HUDEP-2 (cell line): ENCODE measurements at regions not wholly inside any gene's neighbourhood (a gene's known extent, or its start where the extent isn't known, plus 50 kb on each side); places are given as distances from the start of the nearest gene placed in this dataset.

ENCODE experiments used
- DNase-seq, 76 experiments: peaks; one replicate each; lab custom pipeline; 2025; ENCODE audit not compliant: unreplicated experiment in 76 of 76; lab: John Stamatoyannopoulos, UW

DNA sequence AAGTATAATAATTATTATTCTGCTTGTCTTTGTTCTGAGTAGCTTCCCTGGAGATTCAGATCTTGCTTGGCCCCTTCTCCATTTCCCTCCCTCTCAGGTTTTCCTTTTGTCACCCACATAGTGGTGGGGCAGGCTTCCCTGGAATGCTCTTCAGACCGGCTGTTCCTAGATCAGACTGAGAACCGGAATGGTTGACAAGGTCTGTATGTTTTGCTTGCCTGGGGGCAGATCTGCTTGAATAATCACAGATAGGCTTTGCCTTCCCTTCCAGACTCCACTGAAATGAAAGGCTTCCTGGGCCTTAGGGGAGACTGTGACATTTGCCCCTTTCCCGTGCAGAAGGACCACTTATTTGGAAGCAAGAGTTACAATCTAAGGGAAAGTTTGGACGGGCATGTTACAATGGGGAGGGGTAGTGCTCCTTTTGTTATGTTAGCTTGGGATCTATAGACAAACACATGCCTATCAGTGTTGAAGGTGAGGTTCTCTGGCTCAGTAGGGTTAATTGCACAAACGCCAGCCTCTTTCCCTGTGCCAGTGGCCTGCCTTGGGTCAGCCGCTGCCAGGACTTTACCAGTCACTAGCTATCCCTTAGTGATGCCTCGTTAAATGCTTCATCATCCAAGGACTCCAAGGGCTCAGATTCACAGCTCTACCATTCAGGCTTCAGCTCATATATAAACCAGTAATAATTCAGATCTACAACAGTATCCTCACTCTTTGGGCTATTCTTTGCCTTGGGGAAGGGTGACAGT, 178.6 kb downstream of the SNAPC1 start:
- DNase-seq: no peak

DNA sequence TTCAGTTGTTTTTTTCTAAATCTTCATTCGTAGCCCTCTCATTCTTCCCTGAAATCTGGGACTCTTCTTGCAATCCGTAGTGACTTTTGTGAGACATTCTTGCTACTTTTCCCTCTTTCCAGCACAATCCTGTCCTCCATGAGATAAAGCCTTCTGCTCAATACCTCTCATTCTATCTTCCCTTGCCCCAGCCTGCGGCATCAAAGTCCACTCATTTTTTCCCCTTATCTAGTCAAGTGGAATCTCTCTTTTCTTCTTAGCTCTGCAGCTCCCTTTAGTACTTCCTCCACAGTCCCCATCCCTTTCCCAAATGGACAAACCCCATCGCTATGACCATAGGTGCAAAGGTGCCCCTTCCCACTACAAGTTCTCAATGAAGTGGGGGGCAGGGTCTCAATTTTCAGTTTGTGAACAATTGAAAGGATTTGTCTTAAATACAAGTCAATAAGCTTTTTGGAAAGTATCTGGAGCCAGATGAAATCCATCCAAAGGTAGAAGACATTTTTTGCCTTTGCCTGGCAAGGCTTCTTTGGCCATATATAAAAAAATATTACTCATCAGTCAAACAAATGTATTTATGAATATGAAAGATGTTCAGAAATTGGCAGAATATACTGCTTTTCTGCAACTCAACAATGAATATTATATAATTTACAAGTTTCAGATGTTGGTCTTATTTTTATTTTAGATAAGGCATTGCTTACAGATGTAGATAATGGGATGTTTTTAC, 179.4 kb downstream of the SNAPC1 start:
- DNase-seq: no peak

DNA sequence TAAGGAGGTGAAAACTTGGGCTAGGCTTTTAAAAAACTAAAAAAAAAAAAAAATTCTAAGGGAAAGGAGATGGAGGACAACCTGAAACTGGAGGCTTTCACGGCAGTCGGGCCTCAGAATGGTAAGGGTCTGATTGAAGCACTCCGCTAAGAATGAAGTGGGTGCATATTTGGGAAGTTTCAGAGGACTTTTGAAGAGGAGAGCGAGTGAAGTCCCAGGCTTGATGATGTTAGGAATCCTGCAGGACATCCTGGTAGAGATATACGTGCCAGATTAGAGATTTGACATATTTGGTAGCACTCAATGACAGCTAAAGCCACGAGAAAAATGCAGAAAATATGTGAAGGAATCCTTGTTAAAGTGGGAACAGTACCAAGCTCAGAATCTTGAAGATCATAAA, 186.2 kb downstream of the SNAPC1 start:
- no peak for DNase-seq

DNA sequence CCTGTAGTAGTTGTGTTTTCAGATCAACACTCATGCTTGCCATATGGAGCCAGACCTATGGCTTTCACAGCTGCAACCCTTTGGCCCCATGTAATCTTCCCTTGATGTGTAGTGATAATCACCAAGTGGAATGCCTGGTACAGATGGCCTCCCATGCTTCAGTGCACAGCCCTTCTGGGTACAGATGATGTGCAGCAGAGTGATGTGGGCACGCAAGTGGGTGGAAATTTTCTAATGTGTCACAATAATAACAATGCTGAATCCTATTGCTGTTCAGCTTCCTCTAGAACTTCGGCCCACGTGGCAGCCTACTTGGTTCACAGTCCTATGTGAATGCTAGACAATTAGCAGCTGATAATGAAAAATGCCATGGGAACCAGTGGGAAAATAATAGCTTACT, 188.1 kb downstream of the SNAPC1 start:
- DNase-seq: no peak

DNA sequence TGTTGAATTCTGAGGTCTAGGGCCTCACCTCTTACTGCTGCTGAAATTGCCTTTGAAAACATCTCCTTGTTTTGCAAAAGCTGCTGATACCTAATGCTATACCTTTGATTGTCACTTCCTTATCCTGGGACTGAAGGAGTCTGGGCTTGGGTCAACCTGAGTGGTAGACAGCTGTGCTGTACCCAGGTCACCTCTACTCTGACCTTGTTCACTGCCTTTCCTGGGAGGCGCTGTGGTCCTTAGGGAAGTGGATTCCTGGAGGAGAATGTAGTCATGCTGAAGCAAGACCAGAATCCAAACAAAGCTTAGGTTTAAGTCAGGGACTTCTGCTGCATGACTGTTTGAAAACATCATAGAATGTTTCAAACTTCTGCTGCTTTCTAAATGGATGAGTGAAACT, 191.4 kb downstream of the SNAPC1 start:
- DNase-seq: no peak

DNA sequence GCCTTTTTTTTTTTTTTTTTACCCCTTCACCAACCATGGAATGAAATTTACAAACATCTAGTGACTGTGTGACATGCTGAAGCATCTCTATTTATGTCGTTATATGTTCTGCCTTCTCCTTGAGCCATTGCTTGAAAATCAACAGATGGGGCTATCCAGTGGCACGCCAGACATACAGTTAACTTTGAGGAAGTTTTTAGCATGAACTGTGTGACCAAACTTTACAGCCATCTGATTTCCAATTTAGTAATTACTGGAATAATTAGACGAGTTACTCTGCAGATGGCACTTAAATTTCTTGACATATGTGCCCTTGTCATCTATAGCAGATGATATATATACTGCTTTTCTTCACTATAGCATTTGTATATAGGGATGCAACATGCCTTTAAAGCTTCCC, 192.1 kb downstream of the SNAPC1 start:
- no peak for DNase-seq

DNA sequence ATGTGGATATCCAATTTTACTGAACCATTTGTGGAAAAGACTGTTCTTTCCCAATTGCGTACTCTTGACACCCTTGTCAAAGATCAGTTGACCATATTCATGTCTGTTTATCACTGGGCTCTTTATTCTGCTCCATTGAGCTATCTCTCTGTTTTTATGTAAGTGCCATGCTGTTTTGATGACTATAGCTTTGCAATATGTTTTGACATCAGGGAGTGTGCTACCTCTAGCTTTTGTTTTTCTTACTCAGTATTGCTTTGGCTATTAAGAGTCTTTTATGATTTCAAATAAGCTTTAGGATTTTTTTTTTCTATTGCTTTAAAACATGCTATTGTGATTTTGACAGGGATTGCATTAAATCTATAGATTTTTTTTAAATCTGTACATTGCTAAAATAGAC, 194.3 kb downstream of the SNAPC1 start:
- no peak for DNase-seq

DNA sequence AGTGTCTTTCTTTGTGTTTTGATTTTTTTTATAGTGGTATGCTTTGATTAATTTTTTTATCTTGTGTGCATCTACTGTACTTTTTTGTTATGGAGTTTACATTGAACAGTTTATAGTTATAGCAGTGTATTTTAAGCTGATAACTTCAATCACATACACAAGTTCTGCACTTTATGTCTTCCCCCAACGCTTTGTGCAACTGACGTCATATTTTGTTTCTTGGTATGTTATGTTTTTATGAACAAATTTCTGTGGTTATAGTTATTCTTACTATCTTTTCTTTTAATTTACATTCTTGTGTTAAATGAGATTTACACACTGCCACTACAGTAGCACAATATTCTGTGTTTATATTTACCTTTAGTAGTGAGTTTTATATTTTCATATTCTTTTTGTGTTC, 197.1 kb downstream of the SNAPC1 start:
- DNase-seq: no peak

DNA sequence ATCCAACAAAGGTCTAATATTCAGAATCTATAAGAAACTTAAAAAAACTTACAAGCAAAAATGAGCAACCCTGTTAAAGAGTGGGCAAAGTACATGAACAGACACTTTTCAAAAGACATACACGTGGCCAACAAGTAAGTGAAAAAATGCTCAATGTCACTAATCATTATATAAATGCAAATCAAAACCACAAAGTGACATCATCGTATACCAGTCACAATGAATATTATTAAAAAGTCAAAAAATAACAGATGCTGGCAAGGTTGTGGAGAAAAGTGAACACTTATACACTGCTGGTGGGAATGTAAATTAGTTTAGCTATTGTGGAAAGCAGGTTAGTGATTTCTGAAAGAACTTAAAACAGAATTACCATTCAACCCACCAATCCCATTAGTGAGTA, 199.1 kb downstream of the SNAPC1 start:
- DNase-seq: no peak

DNA sequence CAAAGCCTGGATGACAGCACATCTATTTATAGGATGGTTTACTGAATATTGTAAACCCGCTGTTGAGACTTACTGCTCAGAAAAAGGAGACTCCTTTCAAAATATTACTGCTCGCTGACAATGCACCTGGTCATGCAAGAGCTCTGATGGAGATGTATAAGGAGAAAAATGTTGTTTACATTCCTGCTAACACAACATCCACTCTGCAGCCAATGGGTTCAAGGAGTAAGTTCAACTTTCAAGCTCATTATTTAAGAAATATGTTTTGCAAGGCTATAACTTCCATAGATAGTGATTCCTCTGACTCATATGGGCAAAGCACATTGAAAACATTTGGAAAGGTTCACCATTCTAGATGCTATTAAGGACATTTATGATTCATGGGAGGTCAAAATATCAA, 201.7 kb downstream of the SNAPC1 start:
- no peak for DNase-seq

DNA sequence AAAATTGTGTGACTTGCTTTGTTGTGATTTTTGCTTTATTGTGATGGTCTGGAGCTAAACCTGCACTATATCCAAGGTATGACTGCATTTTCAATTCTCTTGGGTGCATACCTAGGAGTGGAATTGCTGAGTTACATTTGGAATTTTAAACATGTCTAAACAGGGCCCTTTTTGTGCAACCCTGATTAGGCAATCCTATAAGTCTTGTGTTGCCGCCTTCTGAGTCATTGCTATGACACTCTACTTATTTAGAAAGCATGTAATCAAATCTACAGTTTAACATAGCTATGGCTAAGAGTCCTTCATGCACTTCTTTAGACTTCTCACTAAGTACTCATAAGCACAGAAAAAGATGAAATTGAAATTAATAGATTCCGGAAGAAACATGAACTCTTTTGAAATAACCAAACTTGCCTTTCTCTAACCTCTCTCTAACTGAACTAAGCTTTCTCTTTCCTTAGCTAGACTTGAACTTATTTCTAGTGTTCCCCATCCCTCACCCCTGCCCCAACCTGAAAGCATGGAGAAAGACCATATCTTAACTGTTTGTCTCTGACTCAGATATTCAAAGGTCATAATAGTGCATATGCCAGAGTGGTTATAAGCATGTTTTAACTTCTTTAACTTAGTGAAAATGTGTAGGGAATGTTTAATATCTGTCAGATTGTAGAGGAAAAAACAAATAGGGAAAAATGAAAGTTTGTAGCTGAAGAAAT, 203.0 kb downstream of the SNAPC1 start:
- DNase-seq: no peak

DNA sequence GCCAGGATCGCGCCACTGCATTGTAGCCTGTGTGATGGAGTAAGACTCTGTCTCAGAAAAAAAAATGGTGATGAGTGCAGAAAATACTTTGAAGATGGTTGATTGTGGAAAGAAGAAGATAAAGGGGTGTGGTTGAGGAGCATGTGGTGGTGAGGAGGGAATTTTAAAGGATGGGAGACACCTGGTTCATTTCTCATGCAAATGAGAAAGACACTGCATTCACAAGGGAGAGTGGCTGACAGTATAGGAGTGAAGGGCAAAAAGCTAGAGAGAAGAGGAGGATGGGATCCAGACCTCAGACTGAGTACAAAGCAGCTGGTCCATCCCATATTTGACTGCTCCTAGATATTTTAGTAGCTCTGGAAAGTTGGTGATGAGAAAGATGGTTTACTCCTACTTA, 206.0 kb downstream of the SNAPC1 start:
- DNase-seq: no peak

DNA sequence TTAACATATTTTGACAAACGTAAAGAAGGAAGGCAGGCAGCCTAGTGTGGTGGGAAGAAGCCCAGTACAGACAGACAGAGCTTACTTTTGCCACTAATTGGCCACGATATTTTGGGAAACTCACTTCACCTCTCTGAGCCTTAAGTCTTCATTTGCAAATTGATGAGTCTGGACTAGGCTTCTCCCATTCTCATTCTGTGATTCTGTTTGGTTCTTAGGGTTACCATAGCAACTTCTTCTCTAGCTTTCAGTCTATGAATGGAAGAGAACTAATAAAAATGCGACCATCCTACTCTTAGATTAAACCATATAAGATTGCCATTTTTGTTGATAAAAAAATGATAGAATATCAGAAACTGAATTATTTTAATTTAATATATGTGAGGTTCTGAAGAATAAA, 210.5 kb downstream of the SNAPC1 start:
- no peak for DNase-seq

DNA sequence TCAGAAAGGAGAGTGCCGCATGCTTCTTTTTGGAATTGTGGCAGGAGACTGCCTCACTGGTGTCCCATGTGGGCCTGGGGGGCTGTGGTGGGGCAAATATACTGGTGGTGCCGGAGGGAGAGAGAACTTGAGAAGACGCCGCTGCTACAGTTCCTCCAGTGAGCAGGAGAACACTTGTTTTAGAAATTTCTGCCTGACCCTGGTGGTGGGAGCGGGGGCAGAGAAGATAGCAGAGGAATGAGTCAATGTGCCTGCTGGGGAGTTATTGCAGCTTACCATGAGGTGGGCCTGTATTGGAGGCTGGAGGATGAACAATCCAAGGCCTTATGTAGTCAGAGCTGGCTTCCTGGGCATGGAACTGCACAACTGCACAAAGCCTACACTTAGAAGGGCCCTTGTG, 211.8 kb downstream of the SNAPC1 start:
- DNase-seq: no peak

DNA sequence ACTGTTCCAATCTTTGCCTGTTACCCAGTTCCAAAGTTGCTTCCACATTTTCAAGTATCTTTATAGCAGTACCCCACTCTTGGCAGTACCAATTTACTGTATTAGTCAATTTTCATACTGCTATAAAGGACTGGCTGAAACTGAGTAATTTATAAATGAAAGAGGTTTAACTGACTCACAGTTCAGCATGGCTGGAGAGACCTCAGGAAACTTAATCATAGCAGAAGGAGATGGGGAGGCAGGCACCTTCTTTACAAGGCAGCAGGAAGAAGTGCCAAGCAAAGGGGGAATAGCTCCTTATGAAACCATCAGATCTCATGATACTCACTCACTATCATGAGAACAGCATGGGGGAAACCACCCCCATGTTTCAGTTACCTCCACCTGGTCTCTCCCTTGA, 215.0 kb downstream of the SNAPC1 start:
- no peak for DNase-seq

DNA sequence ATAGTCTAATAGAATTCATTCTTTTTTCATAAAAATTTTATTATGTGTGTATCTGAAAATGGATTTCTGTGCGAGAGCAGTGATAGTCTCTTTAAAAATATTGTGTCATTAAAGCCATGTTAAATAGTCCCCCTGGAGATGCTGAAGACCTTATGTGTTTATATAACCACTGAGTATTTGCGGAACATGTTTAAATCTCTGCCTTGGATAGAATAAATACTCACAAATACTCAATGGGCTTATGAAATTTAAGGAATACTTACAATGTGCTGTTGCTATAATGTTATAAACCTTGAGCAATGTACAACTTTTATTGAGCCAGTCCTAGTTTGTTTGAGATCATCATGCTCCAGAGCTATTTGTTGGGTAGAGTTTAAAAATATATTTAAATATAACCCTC, 226.0 kb downstream of the SNAPC1 start:
- no peak for DNase-seq

DNA sequence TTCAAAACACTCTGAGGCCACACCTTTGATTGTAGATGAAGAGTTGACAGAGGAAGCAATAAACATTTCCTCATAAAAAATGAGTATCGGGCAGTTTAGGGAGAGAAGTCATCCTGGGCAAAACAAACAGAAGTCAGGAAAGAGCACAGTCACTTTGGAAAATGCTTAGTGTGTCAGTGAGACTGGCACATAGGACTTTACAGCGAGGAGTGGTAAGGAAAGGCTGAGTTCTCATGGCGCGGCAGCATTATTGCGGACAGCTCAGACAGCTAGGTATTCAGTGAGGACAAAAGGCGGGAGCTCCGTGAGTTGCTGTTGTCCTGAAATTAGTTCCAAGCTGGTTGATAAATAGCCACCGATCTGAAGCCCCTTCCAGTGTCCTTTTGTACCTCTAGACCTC, 229.9 kb downstream of the SNAPC1 start:
- DNase-seq: no peak

DNA sequence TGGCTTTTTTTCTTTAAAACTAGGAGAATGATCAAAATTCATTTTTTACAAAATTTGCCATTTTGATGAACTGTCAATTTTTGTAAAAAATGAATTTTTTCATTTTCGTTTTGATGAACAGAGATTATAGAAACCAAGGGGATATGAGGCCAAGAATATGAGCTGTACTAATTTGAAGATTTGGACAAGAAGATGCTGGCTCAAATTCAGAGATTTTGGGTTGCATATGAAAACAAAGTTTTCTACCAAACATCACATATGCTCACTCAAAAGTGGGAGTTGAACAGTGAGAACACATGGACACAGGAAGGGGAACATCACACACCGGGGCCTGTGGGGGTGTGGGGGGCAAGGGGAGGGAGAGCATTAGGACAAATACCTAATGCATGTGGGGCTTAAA, 230.7 kb downstream of the SNAPC1 start:
- DNase-seq: no peak

DNA sequence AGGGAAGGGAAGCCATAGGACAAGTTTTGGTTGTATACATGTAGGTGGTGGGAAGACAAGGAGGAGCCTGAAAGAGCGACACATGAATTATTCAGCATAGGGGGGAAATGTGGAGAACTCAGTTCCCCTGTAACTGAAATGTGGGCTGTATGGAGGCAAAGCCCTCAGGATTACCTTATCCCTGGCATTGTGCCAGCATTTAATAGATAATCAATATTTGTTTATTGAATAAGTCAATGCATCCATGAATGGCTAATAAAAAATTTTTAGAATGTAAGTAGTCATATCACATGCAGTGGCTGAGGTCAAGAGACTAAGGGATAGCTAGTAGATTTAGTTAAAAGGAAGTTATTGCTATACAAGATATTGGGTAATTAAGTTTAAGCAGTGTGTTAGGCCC, 232.4 kb downstream of the SNAPC1 start:
- no peak for DNase-seq

DNA sequence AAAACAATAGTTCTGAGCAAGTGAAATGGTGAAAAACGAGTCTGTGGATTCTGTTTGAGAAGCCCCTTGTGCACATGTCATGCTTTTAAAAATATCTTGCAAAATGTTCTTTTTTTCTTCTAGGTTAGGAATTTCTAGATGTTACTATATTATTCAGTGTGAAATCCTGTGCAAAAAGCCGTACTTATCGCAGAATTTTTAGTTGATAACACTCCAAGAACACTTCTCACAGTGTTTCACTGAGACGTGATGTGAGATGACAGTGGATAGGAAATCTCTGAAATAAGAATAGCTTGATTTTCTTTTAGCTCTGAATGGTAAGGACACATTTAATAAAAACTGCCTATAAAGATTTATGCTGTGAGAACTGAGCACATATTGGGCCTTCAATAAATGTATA, 234.5 kb downstream of the SNAPC1 start:
- DNase-seq: no peak

DNA sequence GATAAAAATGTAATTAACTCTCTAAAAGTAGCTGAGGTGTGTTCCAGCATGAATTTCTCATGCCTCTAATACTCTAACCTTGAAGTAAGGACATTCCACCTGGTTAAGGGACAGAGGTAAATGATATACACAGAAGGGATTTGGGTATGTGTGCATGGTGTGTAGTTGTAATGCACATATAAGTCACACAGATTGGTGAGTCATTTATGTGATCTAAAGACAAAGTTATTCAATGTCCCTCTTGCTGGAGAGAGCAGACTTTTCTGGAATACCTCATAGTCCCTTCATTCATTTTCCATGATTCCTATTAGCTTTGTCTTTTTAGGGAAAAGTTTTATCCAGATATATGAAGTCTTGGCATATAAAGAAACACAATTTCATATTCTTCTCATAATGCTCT, 234.9 kb downstream of the SNAPC1 start:
- no peak for DNase-seq

DNA sequence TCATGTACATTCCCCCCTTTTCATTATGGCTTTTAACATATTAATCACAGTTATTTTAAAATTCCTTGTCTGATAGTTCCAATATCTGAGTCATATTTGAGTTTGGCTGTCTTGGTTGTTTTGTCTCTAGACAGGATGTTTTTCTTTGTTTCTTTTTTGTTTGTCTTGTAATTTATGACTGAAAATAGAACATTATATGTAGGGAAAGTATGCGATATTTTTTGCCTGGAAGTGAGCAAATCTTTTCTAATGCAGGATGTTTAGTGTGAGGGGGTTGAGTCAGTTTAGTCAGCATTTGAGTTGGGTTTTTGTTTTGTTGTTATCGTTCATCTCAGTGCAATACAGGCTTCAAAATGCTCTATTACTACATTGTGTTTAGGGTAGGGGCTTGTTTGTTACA, 239.7 kb downstream of the SNAPC1 start:
- no peak for DNase-seq
